ENCODE measurements at regions not wholly inside any gene's neighbourhood (a gene's known extent, or its start where the extent isn't known, plus 50 kb on each side); places are given as distances from the start of the nearest gene placed in this dataset.
A peak's percentile ranks its signal among the peaks of the same experiment; 100 is the strongest.

DNA sequence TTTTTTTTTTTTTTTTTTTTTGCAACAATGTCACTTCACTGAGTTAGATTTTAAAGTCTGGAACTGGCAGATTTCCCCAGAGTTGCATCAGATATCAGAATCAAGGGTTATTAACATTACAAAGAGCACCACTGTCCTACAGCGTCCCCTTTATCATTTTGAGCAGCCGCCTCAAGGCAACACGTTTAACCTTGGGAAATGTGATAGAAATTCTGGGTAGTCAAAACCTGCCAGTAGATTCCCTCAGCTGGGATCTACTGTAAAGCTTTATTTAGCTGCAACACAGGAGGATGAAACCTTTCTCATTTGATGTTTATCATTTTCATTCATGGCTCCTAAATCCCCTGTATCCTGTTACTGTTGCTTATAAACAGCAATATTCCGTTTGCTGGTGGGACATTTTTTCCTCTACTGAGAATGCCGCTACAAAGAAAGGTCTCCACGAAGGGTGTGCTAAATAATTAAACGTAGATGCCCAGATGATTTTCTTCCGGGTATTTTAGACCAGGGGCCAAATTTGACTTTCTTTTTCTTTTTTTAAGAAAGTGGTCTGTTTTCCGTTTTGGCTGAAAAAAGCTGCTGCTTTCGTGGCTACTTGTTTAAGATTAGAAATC, 436.1 kb upstream of the GOT2 start:
- DNase-seq (ENCODE audit: low read depth, low spot score), result peak; percentile 9
- Histone ChIP-seq H3K9me3 (ENCODE audit: control insufficient read depth, insufficient read depth, low read length) (no peaks in the 10 kb centered on the region), H3K27me3 (ENCODE audit: control insufficient read depth, insufficient read depth, low read length) (no peaks in the 10 kb centered on the region), H3K4me3 (ENCODE audit: low read length) (no peak overlapping the region), H3K36me3 (ENCODE audit: control insufficient read depth, insufficient read depth, low read length) (no peaks in the 10 kb centered on the region), H3K4me1 (ENCODE audit: control insufficient read depth, insufficient read depth, low read length) (no peaks in the 10 kb centered on the region), H3K27ac (ENCODE audit: low read length) (no peak overlapping the region)
- WGBS (ENCODE audit: insufficient coverage, insufficient read length), result no CpG with 5 or more reads among the region's 10 CpGs

DNA sequence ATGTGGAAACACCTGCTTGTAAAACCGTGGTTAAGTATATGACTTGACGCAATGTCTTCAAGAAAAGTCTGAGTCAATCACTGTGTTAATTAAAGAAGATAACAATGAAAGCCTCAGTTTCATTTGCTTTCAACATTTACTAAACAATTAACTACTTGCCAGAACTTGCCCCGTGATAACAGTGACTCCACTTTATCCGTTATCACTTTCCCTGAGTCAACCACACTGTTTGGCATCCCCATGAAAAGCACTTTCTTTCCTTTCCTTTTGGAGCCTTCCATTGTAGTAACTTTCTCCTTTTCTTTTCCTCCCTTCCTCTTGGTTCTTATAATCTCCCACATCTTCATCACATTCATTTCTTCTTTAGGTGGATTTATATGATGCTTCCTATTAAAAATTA, 435.1 kb upstream of the GOT2 start:
- no CpG with 5 or more reads among the region's 4 CpGs for WGBS (ENCODE audit: insufficient coverage, insufficient read length)
- no peaks in the 10 kb centered on the region for H3K9me3 ChIP-seq (ENCODE audit: control insufficient read depth, insufficient read depth, low read length)
- no peak for DNase-seq (ENCODE audit: low read depth, low spot score)
- H3K27ac ChIP-seq (ENCODE audit: low read length), result no peak overlapping the region
- H3K4me1 ChIP-seq (ENCODE audit: control insufficient read depth, insufficient read depth, low read length), result no peaks in the 10 kb centered on the region
- H3K36me3 ChIP-seq (ENCODE audit: control insufficient read depth, insufficient read depth, low read length), result no peaks in the 10 kb centered on the region
- H3K4me3 ChIP-seq (ENCODE audit: low read length), result no peak overlapping the region
- H3K27me3 ChIP-seq (ENCODE audit: control insufficient read depth, insufficient read depth, low read length), result no peaks in the 10 kb centered on the region

DNA sequence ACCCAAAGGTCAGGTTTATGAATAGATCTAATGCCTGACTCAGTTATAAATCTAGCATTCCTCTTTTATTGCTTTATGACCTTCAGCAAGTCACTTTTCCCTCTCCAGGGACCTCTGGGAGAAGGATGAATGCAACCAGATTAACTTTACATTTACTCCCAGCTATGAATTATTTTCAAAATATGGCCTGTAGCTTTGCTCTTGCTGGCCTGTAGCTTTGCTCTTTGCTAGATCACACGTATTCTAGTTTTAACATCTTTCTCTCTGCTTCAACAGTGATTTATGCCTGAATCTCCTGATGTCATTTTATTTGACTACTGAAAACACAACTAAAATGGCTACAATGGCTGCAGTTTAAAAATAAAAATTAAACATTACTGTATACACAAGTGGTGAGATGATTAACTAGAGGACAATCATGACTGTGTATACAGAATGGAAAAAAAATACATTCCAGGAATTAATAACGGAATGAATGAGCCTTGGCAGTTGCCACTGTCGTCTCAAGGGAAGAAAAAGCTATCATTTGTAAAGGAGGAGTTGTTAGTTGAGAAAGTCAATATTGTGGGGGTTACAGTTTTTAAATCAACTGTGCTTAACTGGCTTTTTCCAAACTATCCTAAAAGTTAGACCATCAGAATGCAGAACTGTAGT, 434.5 kb upstream of the GOT2 start:
- no peak overlapping the region for H3K4me3 ChIP-seq (ENCODE audit: low read length)
- H3K27me3 ChIP-seq (ENCODE audit: control insufficient read depth, insufficient read depth, low read length), result no peaks in the 10 kb centered on the region
- DNase-seq (ENCODE audit: low read depth, low spot score), result no peak
- H3K4me1 ChIP-seq (ENCODE audit: control insufficient read depth, insufficient read depth, low read length), result no peaks in the 10 kb centered on the region
- H3K9me3 ChIP-seq (ENCODE audit: control insufficient read depth, insufficient read depth, low read length), result no peaks in the 10 kb centered on the region
- no peaks in the 10 kb centered on the region for H3K36me3 ChIP-seq (ENCODE audit: control insufficient read depth, insufficient read depth, low read length)
- no CpG with 5 or more reads among the region's 3 CpGs for WGBS (ENCODE audit: insufficient coverage, insufficient read length)
- H3K27ac ChIP-seq (ENCODE audit: low read length), result no peak overlapping the region

DNA sequence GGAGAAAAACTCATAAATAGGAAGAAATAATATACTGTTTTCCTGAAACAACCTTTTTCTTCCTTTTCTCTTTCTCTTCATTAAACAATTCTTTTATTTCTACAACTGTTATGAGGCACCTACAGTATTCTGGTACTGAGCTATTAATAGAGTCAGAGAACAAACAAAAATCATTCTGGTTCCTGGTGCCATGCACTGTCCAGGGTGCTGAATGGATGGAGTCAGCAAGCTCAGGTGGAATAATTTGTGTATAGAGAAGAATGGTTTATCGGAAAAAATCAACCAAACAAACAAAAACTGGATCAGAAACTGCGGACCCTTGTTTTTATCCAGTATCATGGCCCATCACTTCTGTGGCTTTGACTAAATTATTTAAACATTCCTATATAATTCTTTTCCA, 430.3 kb upstream of the GOT2 start:
- H3K27me3 ChIP-seq (ENCODE audit: control insufficient read depth, insufficient read depth, low read length), result no peaks in the 10 kb centered on the region
- no CpG with 5 or more reads among the region's 2 CpGs for WGBS (ENCODE audit: insufficient coverage, insufficient read length)
- no peak for DNase-seq (ENCODE audit: low read depth, low spot score)
- no peaks in the 10 kb centered on the region for H3K9me3 ChIP-seq (ENCODE audit: control insufficient read depth, insufficient read depth, low read length)
- no peak overlapping the region for H3K27ac ChIP-seq (ENCODE audit: low read length)
- H3K4me1 ChIP-seq (ENCODE audit: control insufficient read depth, insufficient read depth, low read length), result no peaks in the 10 kb centered on the region
- H3K4me3 ChIP-seq (ENCODE audit: low read length), result no peak overlapping the region
- H3K36me3 ChIP-seq (ENCODE audit: control insufficient read depth, insufficient read depth, low read length), result no peaks in the 10 kb centered on the region

DNA sequence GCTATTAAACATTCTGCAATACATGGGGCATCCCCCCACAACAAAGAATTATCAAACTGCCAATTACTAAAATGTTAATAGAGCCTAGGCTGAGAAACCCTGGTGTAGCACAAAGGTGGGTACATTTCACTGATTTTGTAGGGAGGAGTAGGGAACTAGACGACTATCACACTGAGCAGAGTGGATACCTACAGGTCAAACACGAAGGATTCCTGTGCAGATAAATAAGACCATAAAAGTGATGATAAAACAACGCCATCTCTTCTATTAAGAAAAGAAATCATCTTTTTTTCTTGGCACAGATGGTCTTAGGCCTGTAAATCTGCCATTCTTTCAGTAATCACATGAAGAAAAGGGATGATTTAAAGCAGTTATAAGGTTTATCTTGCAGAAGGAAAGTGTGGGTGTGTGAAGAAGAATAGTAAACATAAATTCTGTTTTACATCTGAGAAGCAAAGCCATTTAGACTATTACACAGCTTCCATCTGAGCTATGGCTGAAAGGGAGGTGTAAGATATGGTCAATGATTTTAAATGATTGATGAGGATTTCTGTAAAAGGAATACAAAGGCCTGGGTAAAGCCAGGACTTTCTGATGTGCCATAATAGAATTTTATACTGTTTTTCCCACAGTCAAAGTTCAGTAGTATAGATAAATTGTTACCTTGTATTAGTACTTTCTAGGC, 429.4 kb upstream of the GOT2 start:
- DNase-seq (ENCODE audit: low read depth, low spot score), result no peak
- Histone ChIP-seq H3K27me3 (ENCODE audit: control insufficient read depth, insufficient read depth, low read length) (no peaks in the 10 kb centered on the region), H3K4me3 (ENCODE audit: low read length) (no peak overlapping the region), H3K36me3 (ENCODE audit: control insufficient read depth, insufficient read depth, low read length) (no peaks in the 10 kb centered on the region), H3K27ac (ENCODE audit: low read length) (no peak overlapping the region), H3K4me1 (ENCODE audit: control insufficient read depth, insufficient read depth, low read length) (no peaks in the 10 kb centered on the region), H3K9me3 (ENCODE audit: control insufficient read depth, insufficient read depth, low read length) (no peaks in the 10 kb centered on the region)
- no CpG with 5 or more reads among the region's 3 CpGs for WGBS (ENCODE audit: insufficient coverage, insufficient read length)

DNA sequence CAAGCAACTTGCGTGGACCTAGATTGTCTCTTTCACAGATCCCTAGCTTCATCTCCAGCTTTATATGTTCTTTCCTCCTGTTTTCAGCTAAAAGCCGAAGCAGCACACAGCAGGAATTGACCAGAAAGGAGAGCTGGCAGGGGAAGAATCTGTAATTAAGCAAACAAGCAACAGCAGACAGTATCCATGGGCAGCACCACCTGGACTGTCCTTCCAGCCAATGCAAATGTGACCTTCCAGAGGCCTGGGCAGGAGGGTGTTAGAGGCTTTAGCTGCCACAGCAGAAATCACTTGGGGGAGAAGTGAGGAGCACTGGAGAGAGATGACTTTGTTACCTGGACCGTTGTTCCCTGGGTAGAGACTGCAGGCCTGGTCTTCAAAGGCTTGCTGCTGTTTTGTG, 427.6 kb upstream of the GOT2 start:
- Histone ChIP-seq H3K27ac (ENCODE audit: low read length) (no peak overlapping the region), H3K36me3 (ENCODE audit: control insufficient read depth, insufficient read depth, low read length) (no peaks in the 10 kb centered on the region), H3K27me3 (ENCODE audit: control insufficient read depth, insufficient read depth, low read length) (no peaks in the 10 kb centered on the region), H3K9me3 (ENCODE audit: control insufficient read depth, insufficient read depth, low read length) (no peaks in the 10 kb centered on the region), H3K4me1 (ENCODE audit: control insufficient read depth, insufficient read depth, low read length) (no peaks in the 10 kb centered on the region), H3K4me3 (ENCODE audit: low read length) (no peak overlapping the region)
- DNase-seq (ENCODE audit: low read depth, low spot score), result no peak
- no CpG with 5 or more reads among the region's 3 CpGs for WGBS (ENCODE audit: insufficient coverage, insufficient read length)

DNA sequence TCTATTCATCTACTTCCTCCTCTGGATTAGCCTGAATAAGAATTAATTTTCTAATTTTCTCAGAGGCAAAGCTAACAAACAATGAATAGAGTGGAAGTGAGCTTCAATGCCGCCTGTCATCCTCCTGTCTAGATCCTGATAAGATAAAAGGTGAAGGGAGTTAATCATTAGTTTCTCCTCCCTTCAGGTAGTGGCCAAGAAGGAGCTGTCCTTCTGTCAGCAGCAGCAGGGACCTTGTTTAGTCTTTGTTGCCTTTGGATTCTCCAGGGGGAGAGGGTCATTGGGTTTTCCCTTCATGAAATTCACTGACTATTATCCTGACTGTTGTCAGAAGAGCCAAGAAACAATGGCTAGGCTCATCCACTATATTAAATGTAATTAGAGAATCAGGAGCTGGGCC, 420.2 kb upstream of the GOT2 start:
- Histone ChIP-seq H3K36me3 (ENCODE audit: control insufficient read depth, insufficient read depth, low read length) (no peaks in the 10 kb centered on the region), H3K4me1 (ENCODE audit: control insufficient read depth, insufficient read depth, low read length) (no peaks in the 10 kb centered on the region), H3K27me3 (ENCODE audit: control insufficient read depth, insufficient read depth, low read length) (no peaks in the 10 kb centered on the region), H3K9me3 (ENCODE audit: control insufficient read depth, insufficient read depth, low read length) (no peaks in the 10 kb centered on the region), H3K27ac (ENCODE audit: low read length) (no peak overlapping the region), H3K4me3 (ENCODE audit: low read length) (no peak overlapping the region)
- DNase-seq (ENCODE audit: low read depth, low spot score), result no peak
- no CpG with 5 or more reads among the region's 1 CpG for WGBS (ENCODE audit: insufficient coverage, insufficient read length)

DNA sequence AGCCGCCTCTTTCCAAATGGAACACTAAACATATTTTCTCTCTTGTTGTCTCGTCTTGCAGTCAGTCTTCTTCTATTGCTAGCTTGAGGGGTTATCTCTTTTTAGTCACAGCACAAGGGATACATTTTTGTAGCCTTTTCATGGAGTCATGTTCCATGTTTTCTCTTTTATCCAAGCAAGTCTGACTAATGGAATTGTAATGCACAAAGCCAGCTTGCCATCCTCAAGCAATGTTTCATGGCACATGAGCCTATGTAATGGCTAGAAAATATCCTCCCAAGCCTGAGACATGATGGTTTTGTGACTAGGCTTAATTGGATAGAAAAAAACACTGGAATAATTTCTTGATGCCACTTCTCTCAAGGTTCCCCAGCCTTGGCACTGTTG, 414.6 kb upstream of the GOT2 start:
- H3K27ac ChIP-seq (ENCODE audit: low read length), result no peak overlapping the region

DNA sequence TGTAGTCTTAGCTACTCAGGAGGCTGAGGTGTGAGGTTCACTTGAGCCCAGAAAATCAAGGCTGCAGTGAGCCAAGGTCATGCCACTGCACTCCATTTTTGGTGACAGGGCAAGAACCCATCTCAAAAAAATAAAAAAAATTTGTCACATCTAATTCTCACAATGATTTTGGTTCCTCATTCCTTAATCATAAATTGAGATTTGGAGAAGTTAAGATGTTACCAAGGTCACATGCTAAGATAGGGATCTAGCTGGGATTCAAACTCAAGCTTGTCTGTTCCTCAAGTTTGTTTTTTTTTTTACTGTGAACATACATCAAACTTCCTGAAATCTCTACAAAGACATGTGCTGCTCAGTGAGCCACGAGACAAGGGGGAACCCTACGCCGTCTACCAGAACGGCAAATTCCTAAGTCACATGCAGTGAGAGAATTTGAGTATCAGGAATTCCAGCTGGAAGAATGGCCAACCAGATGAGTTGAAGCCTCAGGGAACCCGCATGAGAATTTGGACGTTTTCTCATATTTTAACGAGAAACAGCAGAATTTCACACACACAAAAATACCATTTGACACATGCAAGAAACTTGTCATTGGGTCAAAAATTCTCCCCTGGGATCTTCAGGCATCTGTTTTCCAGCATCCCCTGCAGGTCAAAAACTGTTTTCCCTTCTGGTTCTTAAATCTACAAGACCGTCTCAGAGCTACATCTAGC, 414.1 kb upstream of the GOT2 start:
- H3K4me1 ChIP-seq (ENCODE audit: control insufficient read depth, insufficient read depth, low read length), result no peaks in the 10 kb centered on the region
- no CpG with 5 or more reads among the region's 8 CpGs for WGBS (ENCODE audit: insufficient coverage, insufficient read length)
- H3K9me3 ChIP-seq (ENCODE audit: control insufficient read depth, insufficient read depth, low read length), result no peaks in the 10 kb centered on the region
- no peak overlapping the region for H3K27ac ChIP-seq (ENCODE audit: low read length)
- no peaks in the 10 kb centered on the region for H3K36me3 ChIP-seq (ENCODE audit: control insufficient read depth, insufficient read depth, low read length)
- no peak overlapping the region for H3K4me3 ChIP-seq (ENCODE audit: low read length)
- DNase-seq (ENCODE audit: low read depth, low spot score), result no peak
- no peaks in the 10 kb centered on the region for H3K27me3 ChIP-seq (ENCODE audit: control insufficient read depth, insufficient read depth, low read length)

More for the DNA sequence above, 414.6 kb upstream of the GOT2 start:
- H3K27me3 ChIP-seq (ENCODE audit: control insufficient read depth, insufficient read depth, low read length), result no peaks in the 10 kb centered on the region
- H3K4me3 ChIP-seq (ENCODE audit: low read length), result no peak overlapping the region
- H3K36me3 ChIP-seq (ENCODE audit: control insufficient read depth, insufficient read depth, low read length), result no peaks in the 10 kb centered on the region
- WGBS (ENCODE audit: insufficient coverage, insufficient read length), result no CpG with 5 or more reads among the region's 2 CpGs
- H3K4me1 ChIP-seq (ENCODE audit: control insufficient read depth, insufficient read depth, low read length), result no peaks in the 10 kb centered on the region
- DNase-seq (ENCODE audit: low read depth, low spot score), result no peak
- H3K9me3 ChIP-seq (ENCODE audit: control insufficient read depth, insufficient read depth, low read length), result no peaks in the 10 kb centered on the region

DNA sequence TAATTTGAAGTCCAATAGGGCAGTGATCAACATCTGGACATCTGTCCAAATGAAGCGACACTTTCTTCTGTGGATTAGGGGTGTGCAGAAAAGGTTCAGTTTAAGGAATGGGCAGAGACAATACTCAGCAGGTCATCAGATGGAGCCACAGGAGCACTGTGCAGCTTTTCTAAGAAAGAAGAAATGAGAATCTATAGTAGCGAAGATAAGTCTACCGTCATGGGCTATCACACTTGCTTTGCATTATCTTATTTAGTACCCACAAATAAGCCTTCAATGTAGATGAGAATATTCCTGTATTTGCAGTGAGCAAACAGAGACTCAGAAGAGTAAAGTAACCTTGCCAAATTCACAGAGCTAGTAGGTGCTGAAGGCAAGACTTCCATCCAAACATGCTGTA, 412.0 kb upstream of the GOT2 start:
- Histone ChIP-seq H3K27me3 (ENCODE audit: control insufficient read depth, insufficient read depth, low read length) (no peaks in the 10 kb centered on the region), H3K4me1 (ENCODE audit: control insufficient read depth, insufficient read depth, low read length) (no peaks in the 10 kb centered on the region), H3K36me3 (ENCODE audit: control insufficient read depth, insufficient read depth, low read length) (no peaks in the 10 kb centered on the region), H3K27ac (ENCODE audit: low read length) (no peak overlapping the region), H3K9me3 (ENCODE audit: control insufficient read depth, insufficient read depth, low read length) (no peaks in the 10 kb centered on the region), H3K4me3 (ENCODE audit: low read length) (no peak overlapping the region)
- no CpG with 5 or more reads among the region's 3 CpGs for WGBS (ENCODE audit: insufficient coverage, insufficient read length)
- DNase-seq (ENCODE audit: low read depth, low spot score), result no peak
